ENCODE measurements at regions not wholly inside any gene's neighbourhood (a gene's known extent, or its start where the extent isn't known, plus 50 kb on each side); places are given as distances from the start of the nearest gene placed in this dataset.
"Not testable (repeated sequence)": the region's sequence is repeated elsewhere in the genome, so short reads cannot be mapped to it uniquely, and the experiment has no call there.

DNA sequence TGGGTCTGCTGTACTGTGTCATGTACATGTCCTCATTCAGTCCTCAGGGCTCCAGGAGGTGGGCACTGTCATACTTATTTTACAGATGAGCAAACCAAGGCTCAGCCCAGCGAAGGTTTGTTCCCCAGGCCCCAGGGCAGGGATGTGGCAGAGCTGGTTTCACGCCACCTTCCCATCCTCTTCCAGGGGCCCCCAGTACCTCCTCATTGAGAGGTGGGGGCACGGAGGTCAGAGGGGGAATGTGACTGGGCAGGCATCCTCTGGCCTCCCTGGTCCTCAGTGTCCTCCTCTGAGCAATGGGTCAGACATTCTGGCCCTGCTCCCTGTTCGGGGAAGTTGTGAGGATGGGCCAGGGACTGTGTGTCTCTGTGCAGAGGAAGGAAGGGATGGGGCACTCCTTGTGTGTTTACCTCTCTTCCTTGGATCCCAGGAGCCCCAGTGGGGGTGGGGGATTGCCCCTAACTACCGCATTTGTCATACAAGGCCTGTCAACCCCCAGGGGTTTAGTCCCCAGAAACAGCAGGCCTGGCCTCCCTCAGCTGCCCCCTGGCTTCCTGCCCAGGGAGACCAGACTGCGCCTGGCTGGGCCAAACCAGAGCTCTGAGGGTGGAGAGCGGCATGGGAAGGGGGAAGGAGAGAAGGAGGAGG is 65.9 kb upstream of the LCTL start:
- H3K27ac ChIP-seq: no peak overlapping the region
- no peak for TF ChIP-seq CTCF (conservative IDR thresholded peaks at IDR 0.05)

- no peak for TF ChIP-seq CTCF (conservative IDR thresholded peaks at IDR 0.05)
- H3K27ac ChIP-seq: no peak overlapping the region
These were observed 67.5 kb upstream of the LCTL start for GRCh38 chr15:66633041-66633937.

DNA sequence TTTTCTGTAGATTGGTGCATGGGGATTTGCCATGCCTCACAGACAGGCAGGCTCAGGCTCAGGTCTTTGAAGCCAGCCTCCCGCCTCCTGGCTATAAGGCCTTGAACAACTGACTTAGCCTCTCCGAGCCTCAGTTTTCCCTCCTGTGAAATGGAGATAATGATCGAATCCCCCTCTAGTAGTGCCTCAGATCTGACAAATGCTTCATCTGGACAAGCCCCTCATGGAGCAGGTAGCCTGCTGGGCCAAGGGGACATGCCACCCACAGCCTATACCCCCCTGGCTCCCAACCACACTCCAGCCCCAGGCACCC is 68.1 kb upstream of the LCTL start:
- H3K27ac ChIP-seq: no peak overlapping the region
- TF ChIP-seq CTCF (conservative IDR thresholded peaks at IDR 0.05): no peak

- no peak overlapping the region for H3K27ac ChIP-seq
- no peak for TF ChIP-seq CTCF (conservative IDR thresholded peaks at IDR 0.05)
These were observed 67.5 kb upstream of the SMAD6 start for GRCh38 chr15:66634540-66634939.

- no peak overlapping the region for H3K27ac ChIP-seq
- no peak for TF ChIP-seq CTCF (conservative IDR thresholded peaks at IDR 0.05)
These were observed 67.0 kb upstream of the SMAD6 start for GRCh38 chr15:66635006-66635405.

DNA sequence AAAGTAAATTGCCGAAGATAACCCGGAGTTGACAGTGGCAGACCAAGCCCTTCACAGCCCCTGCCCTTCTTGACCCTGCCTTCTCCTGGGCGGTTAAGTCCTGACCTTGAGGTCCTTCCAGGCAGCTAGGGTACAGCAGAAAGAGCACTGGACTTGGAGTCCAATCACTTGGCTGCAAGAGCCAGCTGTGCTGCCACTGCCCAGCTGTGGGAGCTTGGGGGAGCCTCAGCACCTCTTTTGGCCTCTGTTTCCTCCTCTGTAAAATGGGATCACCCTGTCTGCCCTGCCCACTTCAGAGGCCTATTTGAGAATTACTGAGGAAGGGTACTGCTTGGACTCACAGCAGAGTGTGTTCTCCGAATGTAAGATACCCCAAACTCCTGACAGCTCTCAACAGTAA is 66.2 kb upstream of the SMAD6 start:
- no peak for TF ChIP-seq CTCF (conservative IDR thresholded peaks at IDR 0.05)
- no peak overlapping the region for H3K27ac ChIP-seq

DNA sequence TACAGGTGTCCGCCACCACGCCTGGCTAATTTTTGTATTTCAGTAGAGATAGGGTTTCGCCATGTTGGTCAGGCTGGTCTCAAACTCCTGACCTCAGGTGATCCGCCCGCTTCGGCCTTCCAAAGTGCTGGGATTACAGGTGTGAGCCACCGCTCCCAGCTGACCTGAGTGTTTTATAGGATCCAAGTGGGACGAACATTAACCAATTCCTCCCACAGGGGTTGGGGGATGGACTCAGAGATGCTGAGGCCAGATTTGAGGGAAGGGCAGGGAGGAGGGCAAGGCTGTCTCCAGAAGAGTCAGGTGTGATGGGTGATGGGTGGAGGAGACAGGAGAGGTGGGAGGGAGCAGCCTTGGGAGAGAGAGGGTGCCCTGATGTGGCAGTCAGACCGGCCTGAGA is 65.0 kb upstream of the SMAD6 start:
- not testable (repeated sequence) for H3K27ac ChIP-seq

DNA sequence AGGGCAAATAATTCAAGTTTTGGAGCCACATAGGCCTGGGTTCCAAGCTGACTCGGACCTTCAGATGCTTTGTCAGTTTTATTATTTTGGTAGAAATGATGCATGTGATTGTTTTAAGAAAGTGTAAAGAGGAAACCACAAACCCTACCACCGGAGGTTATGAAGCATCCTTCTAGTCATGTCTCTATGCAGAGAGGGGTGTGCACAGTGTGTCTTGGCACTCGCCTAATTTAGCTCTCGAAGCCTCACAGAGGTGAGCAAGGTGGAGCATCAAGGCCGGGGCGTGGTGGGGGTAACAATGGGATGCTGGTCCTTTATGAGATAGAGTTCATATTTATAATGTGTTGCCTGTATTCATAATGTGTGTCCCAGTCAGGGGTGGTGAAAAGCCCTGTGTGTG is 63.7 kb upstream of the SMAD6 start:
- TF ChIP-seq CTCF (conservative IDR thresholded peaks at IDR 0.05): no peak
- H3K27ac ChIP-seq: no peak overlapping the region

Data from VCaP (cell line).